ENCODE measurements at regions not wholly inside any gene's neighbourhood (a gene's known extent, or its start where the extent isn't known, plus 50 kb on each side); places are given as distances from the start of the nearest gene placed in this dataset.

DNA sequence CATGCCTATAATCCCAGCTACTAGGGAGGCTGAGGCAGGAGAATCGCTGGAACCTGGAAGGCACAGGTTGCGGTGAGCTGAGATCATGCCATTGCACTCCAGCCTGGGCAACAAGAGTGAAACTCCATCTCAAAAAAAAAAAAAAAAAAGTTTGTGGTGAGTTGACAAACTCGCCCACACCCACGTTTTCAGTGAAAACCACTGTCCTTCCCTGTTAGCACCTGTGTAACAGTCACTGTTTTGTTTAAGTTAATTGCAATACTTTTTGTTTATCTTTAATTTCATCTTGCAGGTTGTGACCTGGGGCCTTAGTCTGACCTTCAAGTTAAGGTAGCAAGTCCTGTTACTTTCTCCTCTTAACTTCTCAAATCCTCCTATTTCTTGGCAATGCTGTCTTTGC lies 65.5 kb upstream of the SKOR2 start:
- Histone ChIP-seq H3K27ac (ENCODE audit: low read depth in 2 of 2, low read length in 1 of 2) (no peak overlapping the region), H3K4me1 (ENCODE audit: control insufficient read depth in 2 of 2, insufficient read depth in 2 of 2, low read length in 1 of 2) (no peaks in the 10 kb centered on the region), H3K36me3 (ENCODE audit: control insufficient read depth in 2 of 2, insufficient read depth in 2 of 2, low read length in 1 of 2) (no peaks in the 10 kb centered on the region), H3K9me3 (ENCODE audit: control insufficient read depth in 2 of 2, insufficient read depth in 1 of 2, low read depth in 1 of 2, low read length in 1 of 2) (no peaks in the 10 kb centered on the region), H3K4me3 (ENCODE audit: low read depth in 1 of 2, low read length in 2 of 2) (no peak overlapping the region), H3K27me3 (ENCODE audit: control insufficient read depth in 1 of 2, insufficient read depth in 2 of 2, low read length in 2 of 2) (no peaks in the 10 kb centered on the region)
- WGBS, 2 donors = 84 to 87% methylated on average over 4 of the region's 4 CpGs

DNA sequence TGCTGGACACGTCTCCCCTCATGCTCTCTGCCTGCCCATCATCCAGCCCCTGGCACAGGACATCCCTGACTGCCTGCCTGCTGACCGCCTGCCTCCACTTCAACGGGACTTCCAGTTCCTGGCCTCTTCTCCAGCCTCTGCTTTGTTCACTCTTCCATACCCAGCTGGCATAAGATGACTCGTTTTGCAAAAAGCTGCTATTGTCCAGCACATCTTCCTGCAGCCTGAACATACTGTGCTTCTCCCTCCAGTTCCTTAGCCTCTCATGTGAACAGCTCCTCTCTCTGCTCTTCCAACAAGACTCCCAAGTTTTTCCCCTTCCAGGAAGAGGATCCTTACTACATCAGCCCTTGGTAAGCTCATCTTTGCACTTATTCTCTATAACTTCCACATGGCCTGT lies 62.4 kb upstream of the SKOR2 start:
- H3K4me3 ChIP-seq (ENCODE audit: low read depth in 1 of 2, low read length in 2 of 2) = no peak overlapping the region
- 58 to 73% methylated on average over 4 of the region's 4 CpGs for WGBS, 2 donors
- no peaks in the 10 kb centered on the region for H3K36me3 ChIP-seq (ENCODE audit: control insufficient read depth in 2 of 2, insufficient read depth in 2 of 2, low read length in 1 of 2)
- H3K4me1 ChIP-seq (ENCODE audit: control insufficient read depth in 2 of 2, insufficient read depth in 2 of 2, low read length in 1 of 2) = no peaks in the 10 kb centered on the region
- no peaks in the 10 kb centered on the region for H3K9me3 ChIP-seq (ENCODE audit: control insufficient read depth in 2 of 2, insufficient read depth in 1 of 2, low read depth in 1 of 2, low read length in 1 of 2)
- no peaks in the 10 kb centered on the region for H3K27me3 ChIP-seq (ENCODE audit: control insufficient read depth in 1 of 2, insufficient read depth in 2 of 2, low read length in 2 of 2)
- no peak overlapping the region for H3K27ac ChIP-seq (ENCODE audit: low read depth in 2 of 2, low read length in 1 of 2)

DNA sequence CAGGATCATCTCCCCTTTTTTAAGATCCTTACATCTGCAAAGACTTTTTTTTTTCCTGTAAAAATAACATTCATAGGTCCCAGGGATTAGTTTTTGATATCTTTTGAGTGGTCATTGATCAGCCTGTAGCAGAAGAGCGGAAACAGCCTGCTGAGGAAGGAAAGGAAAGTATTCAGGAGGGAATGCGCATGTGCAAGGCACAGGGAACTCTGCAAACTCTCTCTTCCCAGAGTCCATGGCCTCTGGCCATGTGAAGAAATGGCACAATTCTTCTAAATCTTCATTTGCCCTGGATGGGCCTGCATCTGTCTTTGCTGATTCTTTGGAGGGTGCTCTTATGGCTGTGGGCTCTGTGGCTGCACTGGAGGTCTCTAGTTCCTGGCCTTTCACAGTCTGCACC lies 60.1 kb upstream of the SKOR2 start:
- Histone ChIP-seq H3K9me3 (ENCODE audit: control insufficient read depth in 2 of 2, insufficient read depth in 1 of 2, low read depth in 1 of 2, low read length in 1 of 2) (no peaks in the 10 kb centered on the region), H3K36me3 (ENCODE audit: control insufficient read depth in 2 of 2, insufficient read depth in 2 of 2, low read length in 1 of 2) (no peaks in the 10 kb centered on the region), H3K4me1 (ENCODE audit: control insufficient read depth in 2 of 2, insufficient read depth in 2 of 2, low read length in 1 of 2) (no peaks in the 10 kb centered on the region), H3K27me3 (ENCODE audit: control insufficient read depth in 1 of 2, insufficient read depth in 2 of 2, low read length in 2 of 2) (no peaks in the 10 kb centered on the region), H3K4me3 (ENCODE audit: low read depth in 1 of 2, low read length in 2 of 2) (no peak overlapping the region), H3K27ac (ENCODE audit: low read depth in 2 of 2, low read length in 1 of 2) (no peak overlapping the region)
- 77 to 84% methylated on average over 2 of the region's 2 CpGs for WGBS, 2 donors

Data from esophagus (tissue), 2 donors.